ENCODE measurements at regions not wholly inside any gene's neighbourhood (a gene's known extent, or its start where the extent isn't known, plus 50 kb on each side); places are given as distances from the start of the nearest gene placed in this dataset.
"Not testable (repeated sequence)": the region's sequence is repeated elsewhere in the genome, so short reads cannot be mapped to it uniquely, and the experiment has no call there.

DNA sequence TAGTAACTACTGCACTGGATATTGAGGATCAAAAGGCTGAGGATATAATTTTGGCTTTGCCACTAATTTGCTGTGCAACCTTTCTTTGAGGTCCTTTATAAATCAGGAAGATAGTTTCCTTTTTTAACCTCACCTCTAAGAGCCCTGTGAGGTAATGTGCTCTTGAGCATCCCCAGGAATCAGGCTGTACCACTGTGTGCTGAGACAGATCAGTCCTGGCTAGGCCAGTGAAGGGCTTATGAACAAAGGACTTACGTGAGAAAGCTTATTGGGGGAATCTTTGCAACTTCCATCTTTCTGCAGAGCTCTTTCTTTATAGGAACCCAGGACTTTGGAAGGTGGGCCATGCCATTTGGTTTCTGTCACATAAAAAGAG is 188.9 kb downstream of the SIPA1L2 start:
- no peak for DNase-seq

DNA sequence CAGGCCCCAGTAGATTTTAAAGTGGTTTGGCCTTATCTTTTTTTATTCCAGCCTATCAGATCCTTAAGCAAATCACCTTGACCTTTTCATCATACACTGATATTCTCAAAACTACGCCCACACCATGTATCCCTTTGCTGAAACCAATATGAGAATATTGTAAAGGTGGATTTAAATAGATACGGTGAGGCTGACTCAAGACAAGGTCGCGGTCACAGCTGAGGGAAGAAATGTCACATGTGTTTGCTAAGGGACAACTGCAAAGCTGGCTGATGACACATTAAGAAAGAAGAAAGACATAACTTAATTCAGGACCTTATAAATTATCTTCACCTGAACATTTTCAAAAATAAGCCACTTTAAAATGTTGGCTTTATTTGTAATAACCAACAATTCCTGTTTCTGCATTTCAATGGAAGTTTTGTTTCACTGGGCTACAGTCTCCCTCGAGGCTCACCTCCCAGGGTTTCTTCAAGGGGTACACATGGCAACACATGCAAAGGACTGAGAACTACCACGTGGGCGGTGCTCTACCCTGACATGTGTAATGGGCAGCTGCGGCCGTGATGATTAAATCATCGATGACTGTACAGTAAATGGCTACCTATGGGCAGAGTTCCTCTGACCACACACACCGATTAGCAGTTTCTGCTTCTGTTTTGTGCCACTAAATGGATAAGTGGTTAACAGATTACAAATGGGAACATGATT is 189.5 kb downstream of the SIPA1L2 start:
- no peak for DNase-seq

DNA sequence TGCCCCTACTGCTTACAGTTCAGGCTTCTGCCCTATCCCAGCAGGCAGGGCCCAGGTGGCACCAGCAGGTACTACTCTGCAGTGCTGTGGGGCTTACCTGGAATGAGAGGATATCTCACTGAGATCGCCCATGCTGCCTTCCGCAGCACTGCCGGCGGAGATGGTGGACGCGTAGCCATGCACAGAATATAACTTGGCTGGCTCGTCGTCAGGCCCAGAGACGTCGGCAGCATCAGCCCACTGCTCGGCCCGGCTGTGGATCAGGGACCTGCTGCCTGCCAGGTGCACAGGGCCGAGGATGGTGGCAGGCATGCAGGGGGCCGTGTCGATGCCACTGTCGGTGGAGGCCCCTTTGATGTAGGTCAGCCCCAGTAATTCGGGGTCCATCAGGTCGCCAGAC is 190.9 kb downstream of the SIPA1L2 start:
- DNase-seq, result no peak

DNA sequence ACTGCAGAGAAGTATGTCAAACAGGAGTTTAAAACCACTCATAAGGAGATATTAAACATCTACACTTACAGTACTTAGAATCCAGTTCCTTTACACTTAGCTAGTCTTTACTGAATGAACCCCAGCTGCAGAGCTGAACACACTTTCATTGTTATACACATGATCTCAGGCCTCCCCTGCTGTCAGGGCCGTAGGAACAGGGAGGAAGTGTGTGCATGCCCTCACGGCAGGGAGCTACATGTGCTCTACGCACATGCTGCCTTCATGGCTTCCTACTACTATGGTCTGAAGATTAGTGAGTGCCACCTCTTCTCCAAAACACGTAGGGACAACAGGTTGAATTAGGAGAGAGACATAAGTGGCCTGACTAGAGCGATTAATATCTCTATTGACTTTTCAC is 191.5 kb downstream of the SIPA1L2 start:
- no peak for DNase-seq

DNA sequence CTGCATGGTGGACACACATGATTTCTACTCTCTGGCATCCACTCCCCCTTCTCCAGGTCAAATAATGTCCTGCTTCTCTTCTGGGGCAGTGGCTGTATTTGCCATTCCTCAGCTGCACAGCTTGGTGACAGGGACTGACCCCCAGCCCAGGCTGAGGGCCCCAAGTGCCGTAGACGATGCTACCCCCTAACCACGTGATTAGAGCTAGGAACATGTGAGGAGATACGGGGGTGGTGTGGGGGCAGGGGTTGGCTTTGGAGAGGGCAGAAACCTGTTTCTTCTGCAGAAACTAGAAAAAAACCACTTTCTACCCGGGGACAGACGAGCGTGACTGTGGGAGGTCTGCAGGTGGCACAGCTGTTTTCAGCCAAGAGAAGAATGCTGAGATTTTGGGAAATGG is 192.4 kb downstream of the SIPA1L2 start:
- no peak for DNase-seq

DNA sequence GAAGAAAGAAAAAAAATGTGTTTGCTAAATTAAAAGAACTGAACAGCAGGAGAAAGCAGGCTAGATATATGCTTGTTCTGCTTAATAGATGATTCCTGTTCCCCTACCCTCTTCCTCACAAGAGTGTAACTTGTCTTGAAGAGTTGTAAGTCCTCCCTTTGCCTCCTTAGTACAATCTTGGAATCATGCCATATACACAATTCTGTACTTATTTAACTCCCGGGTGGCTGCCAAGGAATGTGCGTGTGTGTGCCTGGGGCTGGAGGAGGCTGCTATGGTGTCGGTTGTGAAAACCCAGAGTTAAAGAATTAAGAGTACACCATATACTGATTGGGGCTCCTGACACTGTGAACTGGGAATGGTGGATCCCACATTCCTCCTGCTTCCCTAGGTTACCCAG is 194.2 kb downstream of the SIPA1L2 start:
- DNase-seq, result no peak

DNA sequence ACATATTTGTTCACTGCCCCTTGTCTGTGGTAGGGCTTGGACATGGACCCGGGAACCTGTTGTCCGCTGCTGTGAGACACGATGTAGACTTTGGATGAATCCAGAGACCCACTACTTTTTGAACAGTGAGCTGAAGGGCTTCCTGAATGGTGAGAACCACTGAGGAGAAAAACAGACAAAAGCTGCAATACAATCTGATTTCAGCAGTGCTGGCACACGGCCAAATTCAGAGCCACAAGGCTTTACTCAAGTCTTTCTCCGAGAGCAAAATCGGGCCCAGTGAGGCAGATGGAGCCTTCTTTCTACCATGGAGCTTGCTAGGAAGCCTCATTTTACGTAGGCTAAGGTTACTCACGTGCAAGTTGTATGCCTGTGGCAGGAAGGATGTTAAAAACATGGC is 197.6 kb downstream of the SIPA1L2 start:
- no peak for DNase-seq

DNA sequence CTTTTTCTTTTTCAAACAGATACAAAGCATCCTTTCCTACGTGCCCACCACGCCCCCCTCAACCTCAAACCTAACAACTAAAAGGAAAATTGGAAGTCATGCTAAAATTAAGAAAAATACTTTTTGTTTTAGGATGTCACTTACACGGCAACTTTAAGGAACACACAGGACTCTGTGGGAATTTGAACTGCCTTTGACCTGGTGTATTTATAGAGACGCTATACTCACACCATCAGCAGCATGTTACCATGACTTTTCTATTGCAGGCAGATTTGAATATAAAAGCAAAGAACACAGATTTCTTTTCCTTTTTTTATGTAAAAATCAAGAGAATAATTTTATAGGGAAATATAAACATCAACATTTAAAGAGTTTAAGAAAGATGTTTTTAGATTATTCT is 198.2 kb downstream of the SIPA1L2 start:
- DNase-seq, result no peak

DNA sequence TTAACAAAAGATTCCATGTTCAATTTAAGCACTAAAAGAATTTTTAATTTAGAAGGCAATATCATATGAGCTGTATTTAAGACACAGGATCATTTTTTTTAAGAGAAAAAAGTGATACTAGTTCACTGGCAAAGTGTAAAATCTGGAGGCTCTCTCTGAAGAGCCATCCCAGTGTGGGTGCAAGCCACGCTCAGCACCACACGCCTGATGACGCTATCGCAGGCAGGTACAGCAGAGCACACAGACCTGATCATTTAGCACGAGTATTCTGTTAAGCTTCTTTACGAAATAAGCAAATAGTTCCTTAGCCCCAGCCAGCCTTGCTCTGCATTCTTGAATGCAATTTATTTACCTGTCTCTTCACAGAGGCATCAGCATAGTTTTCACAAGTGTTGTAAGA is 198.6 kb downstream of the SIPA1L2 start:
- DNase-seq, result no peak

DNA sequence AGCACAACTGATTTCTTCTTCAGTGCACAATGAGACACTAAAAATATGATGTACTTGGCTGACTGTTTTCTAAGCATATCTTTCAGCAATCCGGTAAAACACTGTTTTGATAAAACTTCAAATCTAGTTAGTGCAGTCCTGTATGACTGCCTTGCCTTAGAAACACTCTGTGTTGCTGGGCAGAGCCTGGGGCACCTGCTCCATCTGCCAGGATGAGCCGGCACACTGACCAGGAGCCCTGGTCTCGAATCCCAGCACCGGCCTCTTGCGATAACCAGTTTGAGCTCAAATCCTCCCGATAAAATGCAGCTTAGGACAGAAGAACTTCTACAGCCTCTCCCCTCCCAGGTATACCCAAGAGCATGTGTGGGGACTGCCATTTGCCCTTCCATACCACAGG is 199.5 kb downstream of the SIPA1L2 start:
- no peak for DNase-seq

DNA sequence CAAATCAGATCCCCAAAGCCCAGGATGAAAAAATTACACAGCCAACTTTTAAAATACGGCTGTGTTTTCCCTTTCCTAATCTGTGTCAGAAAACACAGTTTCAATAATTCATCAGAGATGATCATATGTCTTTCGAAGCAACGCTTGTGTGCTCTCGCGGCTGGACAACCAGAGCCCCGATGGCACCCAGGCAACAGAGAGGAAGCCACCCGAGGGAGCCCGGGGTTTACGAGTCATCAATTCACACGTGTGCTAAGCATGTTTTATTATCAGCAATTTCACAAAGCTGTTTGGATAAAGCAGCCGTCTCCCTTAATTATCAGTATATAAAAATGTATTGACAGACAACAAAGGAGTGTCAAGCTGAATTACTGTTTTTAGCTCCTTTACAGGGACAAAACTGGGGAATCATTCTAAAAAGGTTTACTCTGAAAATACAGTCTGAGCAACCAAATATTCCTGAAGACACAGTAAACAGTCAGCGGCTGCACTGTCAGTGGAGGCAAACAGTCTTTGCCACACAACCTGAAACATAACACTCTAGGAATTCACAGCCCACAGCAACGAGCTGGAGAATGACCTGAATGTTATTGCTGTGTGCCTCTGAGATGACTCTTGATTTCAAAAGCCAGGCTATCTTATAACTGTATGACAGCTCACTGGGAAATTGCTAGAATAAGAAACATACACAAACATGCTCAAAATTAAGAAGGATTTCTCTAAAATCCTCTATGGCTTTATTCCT is 201.0 kb downstream of the SIPA1L2 start:
- no peak for DNase-seq

DNA sequence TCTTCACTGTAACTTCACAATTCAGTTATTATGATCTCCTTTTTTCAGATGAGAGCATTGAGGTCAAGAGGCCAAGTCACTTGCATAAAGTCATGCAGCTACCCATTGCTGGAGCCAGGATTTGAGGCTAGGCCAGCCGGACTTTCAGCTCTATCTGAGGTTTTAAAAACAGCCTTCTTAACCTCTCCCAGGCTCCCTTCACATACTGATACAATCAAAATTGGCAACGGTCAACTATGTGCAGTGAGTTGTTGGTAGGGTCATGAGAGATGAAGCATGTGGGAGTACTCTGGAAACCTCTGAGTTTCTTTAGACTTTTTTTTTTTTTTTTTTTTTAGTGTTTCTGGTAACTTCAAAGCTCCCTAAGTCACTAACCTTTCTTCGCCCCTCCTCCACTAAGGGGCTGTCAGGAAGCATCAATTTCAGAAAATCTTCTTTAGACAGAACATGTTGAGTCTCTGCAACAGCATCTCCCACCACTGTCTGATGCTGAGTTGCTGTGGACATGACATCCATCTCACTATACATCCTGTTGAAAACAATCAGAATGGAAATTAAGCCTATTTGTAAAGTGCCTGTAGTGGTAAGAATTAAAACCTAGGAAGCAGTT is 201.8 kb downstream of the SIPA1L2 start:
- no peak for DNase-seq

DNA sequence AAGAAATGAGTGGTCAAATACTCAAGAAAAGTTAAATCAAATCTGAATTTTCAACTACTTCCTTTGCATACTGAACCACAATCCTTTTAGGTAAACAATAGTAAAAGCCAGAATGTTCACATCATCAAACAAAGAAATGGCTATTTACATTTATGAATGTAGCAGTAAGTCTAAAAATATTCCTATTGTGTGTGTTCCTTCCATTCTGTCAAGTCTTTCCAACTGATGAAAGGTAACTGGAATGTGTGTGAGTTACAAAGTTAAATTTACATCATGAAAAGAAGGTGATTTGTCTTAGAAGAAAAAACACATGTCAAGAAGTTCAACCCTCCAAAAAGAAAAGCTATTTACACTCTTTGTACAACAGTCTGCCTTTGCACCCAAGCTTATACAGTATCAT is 203.1 kb downstream of the SIPA1L2 start:
- no peak for DNase-seq

DNA sequence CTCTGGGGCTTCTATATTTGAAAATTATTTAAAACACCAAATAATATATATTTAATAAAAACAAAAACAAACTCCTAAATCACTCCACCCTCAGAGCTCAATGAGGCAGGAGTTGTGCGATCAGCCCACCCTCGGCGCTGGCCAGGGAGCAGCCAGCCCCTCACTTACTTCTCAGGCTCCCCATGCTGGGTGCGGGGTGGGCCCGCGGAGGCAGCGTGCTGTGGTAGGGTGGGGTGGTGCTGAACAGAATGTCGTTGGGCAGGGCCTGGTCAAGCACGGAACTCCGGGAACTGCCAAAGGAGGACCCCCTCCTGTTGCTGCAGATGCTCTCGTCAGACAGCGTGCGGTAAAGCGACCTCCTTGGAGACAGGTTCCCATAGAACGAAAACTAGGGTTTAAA is 204.5 kb downstream of the SIPA1L2 start:
- DNase-seq, result no peak

DNA sequence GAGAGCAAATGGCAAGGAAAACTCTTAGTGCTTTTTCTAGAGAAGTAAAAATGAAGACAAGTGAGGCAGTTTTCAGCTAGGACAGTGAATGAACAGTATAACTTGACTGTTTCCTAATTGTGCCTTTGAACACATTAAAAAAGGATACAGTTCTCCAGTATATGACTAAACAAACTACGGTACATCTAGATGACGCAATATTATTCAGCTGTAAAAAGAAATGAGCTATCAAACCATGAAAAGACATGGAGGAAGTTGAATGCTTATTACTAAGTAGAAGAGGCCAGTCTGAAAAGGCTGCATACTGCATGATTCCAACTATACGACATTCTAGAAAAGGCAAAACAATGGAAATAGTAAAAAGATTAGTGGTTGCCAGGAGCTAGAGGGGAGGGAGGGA is 206.3 kb downstream of the SIPA1L2 start:
- no peak for DNase-seq

DNA sequence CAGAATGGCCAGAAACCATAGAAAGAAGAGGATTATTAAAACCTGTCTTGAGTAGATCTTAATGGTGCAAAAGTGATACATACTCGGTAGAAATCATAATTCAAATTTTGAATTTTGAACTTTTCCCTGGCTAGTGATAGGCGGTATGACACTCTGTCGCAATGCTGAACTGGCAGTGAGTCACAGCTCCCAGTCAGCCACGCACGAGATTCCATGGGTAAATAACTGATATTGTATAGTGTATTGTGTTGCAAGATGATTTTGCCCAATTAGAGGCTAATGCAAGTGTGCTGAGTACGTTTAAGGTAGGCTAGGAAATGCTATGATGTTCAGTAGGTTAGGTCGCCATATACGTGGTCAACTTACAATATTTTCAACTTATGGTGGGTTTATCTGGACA is 207.0 kb downstream of the SIPA1L2 start:
- no peak for DNase-seq

DNA sequence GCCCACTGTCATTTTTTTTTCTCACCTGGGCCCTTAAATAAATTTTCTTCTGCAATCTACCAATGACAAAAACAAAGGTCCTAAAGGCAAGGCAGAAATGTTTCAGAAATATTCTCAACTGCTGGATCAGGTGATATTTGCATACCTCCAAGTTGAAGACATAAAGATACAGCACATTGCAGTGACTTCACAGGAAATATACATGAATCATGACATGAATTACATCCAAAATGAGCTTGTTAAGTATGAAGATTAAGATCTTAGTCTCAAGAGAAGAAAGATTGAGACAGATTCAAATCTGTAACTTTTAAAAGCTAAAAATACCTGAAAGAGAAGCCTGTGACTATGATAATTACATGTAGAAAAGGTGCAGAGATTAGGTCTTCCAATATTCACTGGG is 207.8 kb downstream of the SIPA1L2 start:
- no peak for DNase-seq

DNA sequence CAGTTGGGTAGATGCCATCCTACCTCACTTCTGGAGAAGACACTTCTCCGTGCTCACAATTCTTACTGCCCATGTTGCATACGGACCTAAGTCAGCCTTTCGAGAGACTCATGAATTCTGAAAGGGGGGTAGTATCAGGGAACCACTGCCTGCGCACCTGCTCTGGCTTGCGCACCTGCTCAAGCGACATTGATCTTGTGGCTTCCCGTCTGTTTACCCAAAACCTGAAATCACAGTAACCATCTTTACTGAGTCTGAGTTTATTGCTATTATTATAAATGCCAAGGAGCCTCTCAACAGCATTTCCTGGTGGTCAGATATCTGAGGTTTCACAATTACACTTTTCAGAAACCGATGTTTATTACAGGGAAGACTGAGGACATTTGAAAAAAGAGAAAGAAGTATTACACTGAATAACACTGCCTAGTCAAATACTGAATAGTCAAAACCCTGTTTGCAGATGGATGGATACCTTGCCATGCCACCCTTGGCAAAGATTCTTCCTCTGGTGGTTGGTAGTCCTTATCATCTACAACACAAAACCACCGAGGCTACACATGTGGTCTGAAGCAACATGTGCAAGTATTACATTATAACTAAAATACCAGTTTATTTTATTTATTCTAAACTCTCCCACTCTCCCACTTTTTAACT is 208.7 kb downstream of the SIPA1L2 start:
- DNase-seq, result no peak

DNA sequence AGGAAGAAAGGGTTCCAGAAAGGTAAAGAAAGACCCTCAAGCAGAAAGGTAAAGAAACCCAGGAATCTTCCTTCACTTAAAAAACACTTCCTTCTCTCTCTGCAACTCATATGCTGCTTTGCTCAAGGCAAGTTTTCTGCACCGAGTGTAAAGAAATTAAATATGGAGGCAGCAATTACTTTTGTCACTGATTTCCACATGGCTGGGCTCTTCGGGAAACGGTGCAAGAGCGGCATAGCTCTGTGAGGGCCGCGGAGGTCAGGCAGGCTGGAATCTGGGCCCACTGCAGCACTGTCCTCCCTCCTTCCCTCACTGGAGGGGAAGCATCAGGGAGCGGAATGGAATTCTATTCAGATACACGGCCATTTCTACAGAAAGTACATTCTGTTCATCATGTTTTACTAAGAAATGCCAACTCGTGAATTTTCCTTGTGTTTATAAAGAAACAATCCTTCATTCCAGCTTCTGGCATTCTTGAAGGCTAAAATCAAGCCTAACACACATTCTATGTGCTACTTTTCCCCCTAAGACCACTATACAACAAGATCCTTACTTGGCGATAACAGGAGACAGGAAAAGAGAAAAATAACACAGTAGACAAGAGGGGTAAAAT is 212.2 kb downstream of the SIPA1L2 start:
- DNase-seq, result no peak

DNA sequence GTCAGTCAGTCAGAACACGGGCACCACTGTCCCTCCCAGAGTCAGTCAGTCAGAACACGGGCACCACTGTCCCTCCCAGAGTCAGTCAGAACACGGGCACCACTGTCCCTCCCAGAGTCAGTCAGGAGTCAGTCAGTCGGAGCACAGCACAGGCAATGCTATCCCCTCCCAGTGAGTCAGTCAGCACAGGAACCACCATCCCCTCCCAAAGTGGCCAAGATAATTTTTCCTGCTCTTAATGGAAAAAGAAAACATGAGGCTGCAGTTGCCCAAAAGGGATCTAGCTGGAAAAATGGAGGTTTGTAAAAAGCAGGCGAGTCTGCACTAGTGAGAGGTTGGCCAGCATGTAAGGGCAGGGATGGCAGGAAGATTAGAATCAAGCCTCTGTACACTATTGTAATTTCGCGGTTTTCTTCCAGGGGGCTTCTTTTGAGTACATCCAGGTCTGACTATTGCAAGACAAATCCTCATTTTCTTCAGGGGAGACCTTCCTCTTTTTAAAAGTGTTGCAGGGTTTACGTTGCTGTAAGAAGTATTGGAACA is 213.8 kb downstream of the SIPA1L2 start:
- no peak for DNase-seq

DNA sequence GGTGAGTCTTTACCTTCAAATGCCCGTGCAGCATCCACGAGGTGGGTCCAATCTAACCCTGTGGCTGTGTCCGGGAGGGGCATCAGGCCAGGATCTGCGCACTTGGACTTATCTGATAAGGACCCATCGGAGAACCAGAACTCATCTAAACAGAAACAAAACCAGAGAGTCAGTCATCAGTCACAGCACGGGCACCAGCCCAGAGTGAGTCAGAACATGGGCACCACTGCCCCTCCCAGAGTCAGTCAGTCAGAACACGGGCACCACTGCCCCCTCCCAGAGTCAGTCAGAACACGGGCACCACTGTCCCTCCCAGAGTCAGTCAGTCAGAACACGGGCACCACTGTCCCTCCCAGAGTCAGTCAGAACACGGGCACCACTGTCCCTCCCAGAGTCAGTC is 214.5 kb downstream of the SIPA1L2 start:
- DNase-seq, result not testable (repeated sequence)

DNA sequence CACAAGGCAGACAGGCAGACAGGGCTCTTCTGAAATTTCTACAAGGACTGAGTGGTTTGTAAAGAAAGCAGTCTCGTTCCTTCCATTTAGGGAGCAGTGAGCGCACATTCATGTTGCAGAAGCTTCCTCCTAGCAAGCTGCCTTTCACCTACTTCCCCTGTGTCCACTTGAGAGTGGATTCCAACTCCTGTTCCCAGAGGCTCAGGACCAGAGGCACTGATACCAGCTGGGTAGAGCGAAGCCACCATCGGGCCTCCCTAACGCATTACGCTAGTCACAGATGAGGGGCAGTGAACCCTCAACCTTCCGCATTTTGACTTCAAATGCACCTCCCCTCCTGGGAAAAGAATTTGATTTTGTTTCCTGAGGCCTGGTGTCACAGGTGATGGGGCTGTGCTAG is 215.8 kb downstream of the SIPA1L2 start:
- no peak for DNase-seq

DNA sequence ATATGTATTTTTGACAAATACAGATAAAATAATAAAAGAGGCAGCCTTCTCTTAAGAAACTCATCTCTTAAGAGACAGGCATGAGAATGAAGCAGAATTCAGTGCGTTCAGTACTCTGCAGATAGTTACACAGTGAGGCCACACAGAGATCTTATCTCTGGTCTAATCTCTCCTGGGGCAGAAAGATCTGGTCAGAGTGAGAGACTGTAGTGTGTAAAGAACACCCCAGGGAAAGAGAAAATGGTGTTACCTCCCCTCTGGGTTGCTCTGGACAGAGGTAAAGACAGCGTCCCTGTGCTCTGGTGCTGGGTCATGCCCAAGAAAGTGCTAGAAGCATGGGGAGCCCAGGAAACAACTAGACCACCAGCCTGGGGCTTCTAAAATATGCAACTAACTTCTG is 216.3 kb downstream of the SIPA1L2 start:
- no peak for DNase-seq

Measured in CD4-positive, alpha-beta T cell treated with Interleukin-4 for 1 hour (primary cell).